ENCODE measurements at regions not wholly inside any gene's neighbourhood (a gene's known extent, or its start where the extent isn't known, plus 50 kb on each side); places are given as distances from the start of the nearest gene placed in this dataset.

DNA sequence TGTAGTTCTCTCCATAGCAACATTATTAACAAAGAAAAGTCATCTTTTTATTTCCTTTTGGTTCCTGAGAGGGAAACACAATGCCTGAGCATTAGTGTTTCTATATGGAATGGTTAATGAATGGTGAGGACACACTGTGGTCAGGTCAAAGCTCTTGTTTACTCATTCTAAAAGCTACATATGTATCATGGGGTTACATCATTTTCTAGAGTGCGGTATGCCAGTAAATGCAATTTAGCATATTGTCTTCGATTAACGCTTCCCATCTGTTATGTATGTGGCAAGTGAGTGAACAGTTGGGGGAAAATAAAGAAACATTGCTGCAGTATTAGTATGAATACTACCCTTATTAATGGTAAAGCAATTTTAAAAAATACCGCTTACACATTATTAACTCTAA is 1152.2 kb upstream of the SPRY2 start:
- POLR2A ChIA-PET, result no interaction called here
- DNase-seq (ENCODE audit: extremely low spot score), result no peak
- CTCF ChIA-PET, result interaction anchor here (0.7 kb wide), 1 partner anchor 146 kb away, joined by 3 read pairs; no protein-coding TSS in a partner anchor
- TF ChIP-seq HDGF (IDR thresholded peaks at IDR 0.05; ENCODE audit: borderline replicate concordance) (no peak), LEF1 (IDR thresholded peaks at IDR 0.05; ENCODE audit: borderline replicate concordance) (no peak), CTBP1 (IDR thresholded peaks at IDR 0.05; ENCODE audit: borderline replicate concordance) (no peak), FOXA1 (IDR thresholded peaks at IDR 0.05) (no peak), NFRKB (IDR thresholded peaks at IDR 0.05) (no peak), ZNF384 (IDR thresholded peaks at IDR 0.05) (no peak), BHLHE40 (IDR thresholded peaks at IDR 0.05; ENCODE audit: borderline replicate concordance) (no peak), SP1 (IDR thresholded peaks at IDR 0.05) (no peak), ELF4 (IDR thresholded peaks at IDR 0.05) (no peak), FOXM1 (IDR thresholded peaks at IDR 0.05; ENCODE audit: borderline replicate concordance) (no peak), L3MBTL2 (conservative IDR thresholded peaks at IDR 0.05) (no peak), ARNT (IDR thresholded peaks at IDR 0.05) (no peak), SUZ12 (IDR thresholded peaks at IDR 0.05) (no peak), FOXK2 (IDR thresholded peaks at IDR 0.05) (no peak), TARDBP (IDR thresholded peaks at IDR 0.05) (no peak)
- TF ChIP-seq, protein P1, sequence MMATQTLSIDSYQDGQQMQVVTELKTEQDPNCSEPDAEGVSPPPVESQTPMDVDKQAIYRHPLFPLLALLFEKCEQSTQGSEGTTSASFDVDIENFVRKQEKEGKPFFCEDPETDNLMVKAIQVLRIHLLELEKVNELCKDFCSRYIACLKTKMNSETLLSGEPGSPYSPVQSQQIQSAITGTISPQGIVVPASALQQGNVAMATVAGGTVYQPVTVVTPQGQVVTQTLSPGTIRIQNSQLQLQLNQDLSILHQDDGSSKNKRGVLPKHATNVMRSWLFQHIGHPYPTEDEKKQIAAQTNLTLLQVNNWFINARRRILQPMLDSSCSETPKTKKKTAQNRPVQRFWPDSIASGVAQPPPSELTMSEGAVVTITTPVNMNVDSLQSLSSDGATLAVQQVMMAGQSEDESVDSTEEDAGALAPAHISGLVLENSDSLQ (IDR thresholded peaks at IDR 0.05), result no peak

DNA sequence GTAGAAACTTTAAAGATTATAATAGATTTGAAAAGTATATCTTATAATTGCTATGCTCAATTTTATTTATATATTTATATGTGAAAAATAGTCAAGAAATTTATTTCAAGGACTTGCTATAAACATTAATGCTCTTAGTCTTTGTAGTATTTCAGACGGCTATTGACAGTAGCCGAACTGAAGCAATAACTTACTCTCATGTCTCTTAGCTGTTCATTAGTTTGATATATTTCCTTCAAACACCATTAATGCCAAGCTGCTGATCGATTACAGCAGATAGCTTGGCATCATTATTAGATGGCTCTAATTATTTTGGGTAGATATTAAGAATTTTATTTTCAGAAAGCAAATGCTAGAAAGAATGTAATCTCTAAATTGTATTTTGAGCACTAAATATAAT is 1151.5 kb upstream of the SPRY2 start:
- TF ChIP-seq FOXA1 (IDR thresholded peaks at IDR 0.05) (no peak), LEF1 (IDR thresholded peaks at IDR 0.05; ENCODE audit: borderline replicate concordance) (no peak), SP1 (IDR thresholded peaks at IDR 0.05) (no peak), CTBP1 (IDR thresholded peaks at IDR 0.05; ENCODE audit: borderline replicate concordance) (no peak), BHLHE40 (IDR thresholded peaks at IDR 0.05; ENCODE audit: borderline replicate concordance) (no peak), ZNF384 (IDR thresholded peaks at IDR 0.05) (no peak), HDGF (IDR thresholded peaks at IDR 0.05; ENCODE audit: borderline replicate concordance) (no peak)
- TF ChIP-seq, protein P1 (IDR thresholded peaks at IDR 0.05), result no peak
- CTCF ChIA-PET, result no interaction called here
- POLR2A ChIA-PET, result no interaction called here
- no peak for DNase-seq (ENCODE audit: extremely low spot score)

DNA sequence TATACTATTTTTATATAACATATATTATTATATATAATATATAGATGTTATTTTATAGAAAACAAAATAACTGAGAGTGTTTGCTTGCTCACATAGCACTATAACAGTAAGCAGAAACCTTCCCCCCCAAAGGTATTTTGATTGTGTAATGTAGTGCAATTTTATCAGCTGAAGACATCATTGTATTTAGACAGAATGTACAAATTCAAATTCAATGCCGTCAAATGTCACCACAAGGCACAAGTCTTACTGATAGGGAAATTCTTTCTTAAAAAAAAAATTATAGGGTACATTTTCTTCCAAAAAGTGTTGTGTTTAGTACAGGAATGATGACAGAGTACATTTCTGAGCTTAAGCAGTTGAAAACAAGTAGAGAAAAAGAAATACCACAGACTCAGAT is 1147.1 kb upstream of the SPRY2 start:
- no peak for TF ChIP-seq FOXM1 (IDR thresholded peaks at IDR 0.05; ENCODE audit: borderline replicate concordance)
- TF ChIP-seq SUZ12 (IDR thresholded peaks at IDR 0.05), result no peak
- TF ChIP-seq, protein P1 (IDR thresholded peaks at IDR 0.05), result no peak
- TF ChIP-seq LEF1 (IDR thresholded peaks at IDR 0.05; ENCODE audit: borderline replicate concordance), result no peak
- TF ChIP-seq CTBP1 (IDR thresholded peaks at IDR 0.05; ENCODE audit: borderline replicate concordance), result no peak
- no peak for TF ChIP-seq ARNT (IDR thresholded peaks at IDR 0.05)
- no peak for TF ChIP-seq NFRKB (IDR thresholded peaks at IDR 0.05)
- TF ChIP-seq ELF4 (IDR thresholded peaks at IDR 0.05), result no peak
- no peak for TF ChIP-seq ZNF384 (IDR thresholded peaks at IDR 0.05)
- TF ChIP-seq HDGF (IDR thresholded peaks at IDR 0.05; ENCODE audit: borderline replicate concordance), result no peak
- TF ChIP-seq SP1 (IDR thresholded peaks at IDR 0.05), result no peak
- TF ChIP-seq FOXK2 (IDR thresholded peaks at IDR 0.05), result no peak
- no peak for TF ChIP-seq FOXA1 (IDR thresholded peaks at IDR 0.05)
- no peak for TF ChIP-seq L3MBTL2 (conservative IDR thresholded peaks at IDR 0.05)
- TF ChIP-seq TARDBP (IDR thresholded peaks at IDR 0.05), result no peak
- no peak for TF ChIP-seq BHLHE40 (IDR thresholded peaks at IDR 0.05; ENCODE audit: borderline replicate concordance)
- ChIA-PET CTCF (interaction anchor here (0.7 to 2.2 kb wide), 3 partner anchors 317 to 385 kb away, joined by 3 to 7 read pairs (median 4); no protein-coding TSS in a partner anchor), POLR2A (no interaction called here)
- DNase-seq (ENCODE audit: extremely low spot score), result no peak

DNA sequence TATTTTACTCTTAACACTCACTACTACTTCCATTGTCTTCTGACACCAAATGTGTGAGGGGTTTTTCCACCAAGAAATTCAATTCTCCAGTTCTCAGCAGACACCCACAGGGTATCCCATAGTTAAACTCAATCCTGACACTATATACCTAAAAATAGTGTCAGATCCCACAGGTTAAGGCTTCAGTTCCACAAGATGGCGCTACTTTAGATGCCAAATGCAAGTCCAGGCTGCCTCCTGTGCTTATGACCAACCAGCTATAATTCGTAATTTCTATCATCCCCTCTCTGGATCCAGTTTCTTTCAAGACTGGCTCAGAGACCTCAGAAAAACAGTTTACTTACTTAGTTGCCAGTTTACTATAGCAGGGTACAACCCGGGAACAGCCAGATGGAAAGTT is 1146.2 kb upstream of the SPRY2 start:
- DNase-seq (ENCODE audit: extremely low spot score), result peak; percentile 65
- TF ChIP-seq TARDBP (IDR thresholded peaks at IDR 0.05), result no peak
- TF ChIP-seq BHLHE40 (IDR thresholded peaks at IDR 0.05; ENCODE audit: borderline replicate concordance), result no peak
- no peak for TF ChIP-seq FOXK2 (IDR thresholded peaks at IDR 0.05)
- no peak for TF ChIP-seq FOXM1 (IDR thresholded peaks at IDR 0.05; ENCODE audit: borderline replicate concordance)
- no peak for TF ChIP-seq L3MBTL2 (conservative IDR thresholded peaks at IDR 0.05)
- TF ChIP-seq HDGF (IDR thresholded peaks at IDR 0.05; ENCODE audit: borderline replicate concordance), result no peak
- TF ChIP-seq NFRKB (IDR thresholded peaks at IDR 0.05), result no peak
- TF ChIP-seq, protein P1 (IDR thresholded peaks at IDR 0.05), result no peak
- no peak for TF ChIP-seq ARNT (IDR thresholded peaks at IDR 0.05)
- no peak for TF ChIP-seq SP1 (IDR thresholded peaks at IDR 0.05)
- no peak for TF ChIP-seq SUZ12 (IDR thresholded peaks at IDR 0.05)
- TF ChIP-seq ELF4 (IDR thresholded peaks at IDR 0.05), result no peak
- TF ChIP-seq FOXA1 (IDR thresholded peaks at IDR 0.05), result no peak
- no peak for TF ChIP-seq ZNF384 (IDR thresholded peaks at IDR 0.05)
- no peak for TF ChIP-seq CTBP1 (IDR thresholded peaks at IDR 0.05; ENCODE audit: borderline replicate concordance)
- TF ChIP-seq LEF1 (IDR thresholded peaks at IDR 0.05; ENCODE audit: borderline replicate concordance), result no peak
- ChIA-PET CTCF (interaction anchor here (0.6 to 2.2 kb wide), 3 partner anchors 17 to 424 kb away, joined by 3 to 7 read pairs (median 3); no protein-coding TSS in a partner anchor), POLR2A (no interaction called here)

DNA sequence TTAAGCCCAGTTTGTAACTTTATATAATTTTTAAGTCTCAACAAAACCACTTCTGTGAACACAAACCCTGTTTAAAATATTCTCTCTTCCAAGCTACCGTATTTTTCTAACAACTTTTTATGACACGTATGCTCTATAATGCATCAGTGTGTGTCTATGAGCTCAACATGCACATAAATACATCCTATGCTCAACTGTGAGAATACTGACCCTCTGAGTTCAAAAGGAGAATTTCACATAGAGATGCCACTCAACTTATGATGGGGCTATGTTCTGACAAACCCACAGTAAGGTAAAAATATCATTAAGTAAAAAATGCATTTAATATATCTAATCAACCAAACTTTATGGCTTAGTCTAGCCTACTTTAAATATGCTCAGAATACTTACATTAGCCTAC is 1139.7 kb upstream of the SPRY2 start:
- DNase-seq (ENCODE audit: extremely low spot score), result no peak
- no peak for TF ChIP-seq HDGF (IDR thresholded peaks at IDR 0.05; ENCODE audit: borderline replicate concordance)
- ChIA-PET POLR2A (no interaction called here), CTCF (interaction anchor here (0.8 to 1.0 kb wide), 2 partner anchors 100 to 308 kb away, joined by 3 read pairs; no protein-coding TSS in a partner anchor)
